ENCODE measurements at regions not wholly inside any gene's neighbourhood (a gene's known extent, or its start where the extent isn't known, plus 50 kb on each side); places are given as distances from the start of the nearest gene placed in this dataset.

DNA sequence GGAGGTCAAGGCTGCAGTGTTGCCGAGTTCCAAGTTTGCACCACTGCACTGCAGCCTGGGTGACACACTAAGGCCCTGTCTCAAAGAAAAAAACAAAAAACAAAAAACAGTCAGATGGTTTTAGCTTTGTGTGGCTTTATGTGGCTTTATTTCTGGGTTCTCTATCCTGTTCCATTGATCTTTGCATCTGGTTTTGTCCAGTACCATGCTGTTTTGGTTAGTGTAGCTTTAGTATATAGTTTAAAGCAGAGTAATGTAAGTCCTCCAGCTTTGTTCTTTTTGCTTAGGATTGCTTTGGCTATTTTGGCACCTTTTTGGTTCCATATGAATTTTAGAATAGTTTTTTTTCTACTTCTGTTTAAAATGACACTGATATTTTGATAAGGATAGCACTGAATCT lies 225.5 kb downstream of the HDGFL1 start:
- no peak for TF ChIP-seq RBAK (CRISPR knock-in tag; IDR thresholded peaks at IDR 0.05)
- no peak for TF ChIP-seq KDM4B (CRISPR knock-in tag; IDR thresholded peaks at IDR 0.05)
- TF ChIP-seq, protein P1, sequence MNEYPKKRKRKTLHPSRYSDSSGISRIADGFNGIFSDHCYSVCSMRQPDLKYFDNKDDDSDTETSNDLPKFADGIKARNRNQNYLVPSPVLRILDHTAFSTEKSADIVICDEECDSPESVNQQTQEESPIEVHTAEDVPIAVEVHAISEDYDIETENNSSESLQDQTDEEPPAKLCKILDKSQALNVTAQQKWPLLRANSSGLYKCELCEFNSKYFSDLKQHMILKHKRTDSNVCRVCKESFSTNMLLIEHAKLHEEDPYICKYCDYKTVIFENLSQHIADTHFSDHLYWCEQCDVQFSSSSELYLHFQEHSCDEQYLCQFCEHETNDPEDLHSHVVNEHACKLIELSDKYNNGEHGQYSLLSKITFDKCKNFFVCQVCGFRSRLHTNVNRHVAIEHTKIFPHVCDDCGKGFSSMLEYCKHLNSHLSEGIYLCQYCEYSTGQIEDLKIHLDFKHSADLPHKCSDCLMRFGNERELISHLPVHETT (CRISPR knock-in tag; conservative IDR thresholded peaks at IDR 0.05) = no peak
- TF ChIP-seq TOPORS (CRISPR knock-in tag; IDR thresholded peaks at IDR 0.05) = no peak
- TF ChIP-seq ZNF431 (CRISPR knock-in tag; IDR thresholded peaks at IDR 0.05; ENCODE audit: borderline replicate concordance, low read depth) = no peak
- TF ChIP-seq, protein P2, sequence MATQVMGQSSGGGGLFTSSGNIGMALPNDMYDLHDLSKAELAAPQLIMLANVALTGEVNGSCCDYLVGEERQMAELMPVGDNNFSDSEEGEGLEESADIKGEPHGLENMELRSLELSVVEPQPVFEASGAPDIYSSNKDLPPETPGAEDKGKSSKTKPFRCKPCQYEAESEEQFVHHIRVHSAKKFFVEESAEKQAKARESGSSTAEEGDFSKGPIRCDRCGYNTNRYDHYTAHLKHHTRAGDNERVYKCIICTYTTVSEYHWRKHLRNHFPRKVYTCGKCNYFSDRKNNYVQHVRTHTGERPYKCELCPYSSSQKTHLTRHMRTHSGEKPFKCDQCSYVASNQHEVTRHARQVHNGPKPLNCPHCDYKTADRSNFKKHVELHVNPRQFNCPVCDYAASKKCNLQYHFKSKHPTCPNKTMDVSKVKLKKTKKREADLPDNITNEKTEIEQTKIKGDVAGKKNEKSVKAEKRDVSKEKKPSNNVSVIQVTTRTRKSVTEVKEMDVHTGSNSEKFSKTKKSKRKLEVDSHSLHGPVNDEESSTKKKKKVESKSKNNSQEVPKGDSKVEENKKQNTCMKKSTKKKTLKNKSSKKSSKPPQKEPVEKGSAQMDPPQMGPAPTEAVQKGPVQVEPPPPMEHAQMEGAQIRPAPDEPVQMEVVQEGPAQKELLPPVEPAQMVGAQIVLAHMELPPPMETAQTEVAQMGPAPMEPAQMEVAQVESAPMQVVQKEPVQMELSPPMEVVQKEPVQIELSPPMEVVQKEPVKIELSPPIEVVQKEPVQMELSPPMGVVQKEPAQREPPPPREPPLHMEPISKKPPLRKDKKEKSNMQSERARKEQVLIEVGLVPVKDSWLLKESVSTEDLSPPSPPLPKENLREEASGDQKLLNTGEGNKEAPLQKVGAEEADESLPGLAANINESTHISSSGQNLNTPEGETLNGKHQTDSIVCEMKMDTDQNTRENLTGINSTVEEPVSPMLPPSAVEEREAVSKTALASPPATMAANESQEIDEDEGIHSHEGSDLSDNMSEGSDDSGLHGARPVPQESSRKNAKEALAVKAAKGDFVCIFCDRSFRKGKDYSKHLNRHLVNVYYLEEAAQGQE (IDR thresholded peaks at IDR 0.05; ENCODE audit: borderline replicate concordance in 1 of 2, low read depth in 1 of 2, low read length in 2 of 2) = no peak
- TF ChIP-seq ZNF253 (CRISPR knock-in tag; IDR thresholded peaks at IDR 0.05; ENCODE audit: borderline replicate concordance) = no peak
- TF ChIP-seq, protein P3, sequence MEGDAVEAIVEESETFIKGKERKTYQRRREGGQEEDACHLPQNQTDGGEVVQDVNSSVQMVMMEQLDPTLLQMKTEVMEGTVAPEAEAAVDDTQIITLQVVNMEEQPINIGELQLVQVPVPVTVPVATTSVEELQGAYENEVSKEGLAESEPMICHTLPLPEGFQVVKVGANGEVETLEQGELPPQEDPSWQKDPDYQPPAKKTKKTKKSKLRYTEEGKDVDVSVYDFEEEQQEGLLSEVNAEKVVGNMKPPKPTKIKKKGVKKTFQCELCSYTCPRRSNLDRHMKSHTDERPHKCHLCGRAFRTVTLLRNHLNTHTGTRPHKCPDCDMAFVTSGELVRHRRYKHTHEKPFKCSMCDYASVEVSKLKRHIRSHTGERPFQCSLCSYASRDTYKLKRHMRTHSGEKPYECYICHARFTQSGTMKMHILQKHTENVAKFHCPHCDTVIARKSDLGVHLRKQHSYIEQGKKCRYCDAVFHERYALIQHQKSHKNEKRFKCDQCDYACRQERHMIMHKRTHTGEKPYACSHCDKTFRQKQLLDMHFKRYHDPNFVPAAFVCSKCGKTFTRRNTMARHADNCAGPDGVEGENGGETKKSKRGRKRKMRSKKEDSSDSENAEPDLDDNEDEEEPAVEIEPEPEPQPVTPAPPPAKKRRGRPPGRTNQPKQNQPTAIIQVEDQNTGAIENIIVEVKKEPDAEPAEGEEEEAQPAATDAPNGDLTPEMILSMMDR (CRISPR knock-in tag; IDR thresholded peaks at IDR 0.05) = no peak
- TF ChIP-seq SETDB1 (CRISPR knock-in tag; IDR thresholded peaks at IDR 0.05; ENCODE audit: borderline replicate concordance) = no peak

All from HepG2 (cell line).